NCI-H128 (cell line): ENCODE measurements at regions not wholly inside any gene's neighbourhood (a gene's known extent, or its start where the extent isn't known, plus 50 kb on each side); places are given as distances from the start of the nearest gene placed in this dataset.

Source experiments
- DNase-seq: peaks from one replicate; lab custom pipeline; 2025; ENCODE audit not compliant: unreplicated experiment; lab: John Stamatoyannopoulos, UW

DNA sequence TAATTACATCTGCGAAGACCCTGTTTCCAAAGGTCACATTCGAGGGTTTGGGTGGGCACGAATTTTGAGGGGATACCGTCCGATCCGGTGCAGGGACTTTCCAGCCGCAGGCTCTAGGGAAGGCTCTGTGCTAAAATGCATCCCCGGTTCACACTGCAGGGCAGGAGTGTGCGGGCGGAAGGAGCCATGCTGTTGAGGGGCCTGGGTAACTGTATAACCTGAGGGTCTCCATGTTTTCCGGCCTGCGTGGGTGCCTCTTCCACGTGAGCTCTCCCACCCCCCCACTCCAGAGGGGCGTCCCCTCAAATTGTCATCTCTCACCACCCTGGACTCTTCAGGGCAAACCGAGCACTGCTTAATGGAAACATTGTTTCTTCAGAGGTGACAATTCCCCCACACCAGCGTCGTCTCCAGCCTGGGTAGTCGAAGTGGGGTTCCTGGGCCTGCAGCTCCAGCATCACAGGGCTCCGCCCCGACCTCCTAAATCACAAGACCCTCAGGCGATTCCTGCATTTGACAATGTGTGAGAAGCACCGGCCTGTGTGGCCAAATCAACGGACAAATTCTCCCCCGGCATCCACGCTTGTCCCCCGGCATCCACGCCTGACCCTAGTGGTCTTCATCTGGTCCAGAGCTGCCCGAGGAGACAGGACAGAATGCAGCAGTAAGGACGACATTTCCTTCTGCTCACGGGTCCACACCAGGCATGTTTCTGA, 51.2 kb downstream of the FOXL3 start:
- DNase-seq: no peak

DNA sequence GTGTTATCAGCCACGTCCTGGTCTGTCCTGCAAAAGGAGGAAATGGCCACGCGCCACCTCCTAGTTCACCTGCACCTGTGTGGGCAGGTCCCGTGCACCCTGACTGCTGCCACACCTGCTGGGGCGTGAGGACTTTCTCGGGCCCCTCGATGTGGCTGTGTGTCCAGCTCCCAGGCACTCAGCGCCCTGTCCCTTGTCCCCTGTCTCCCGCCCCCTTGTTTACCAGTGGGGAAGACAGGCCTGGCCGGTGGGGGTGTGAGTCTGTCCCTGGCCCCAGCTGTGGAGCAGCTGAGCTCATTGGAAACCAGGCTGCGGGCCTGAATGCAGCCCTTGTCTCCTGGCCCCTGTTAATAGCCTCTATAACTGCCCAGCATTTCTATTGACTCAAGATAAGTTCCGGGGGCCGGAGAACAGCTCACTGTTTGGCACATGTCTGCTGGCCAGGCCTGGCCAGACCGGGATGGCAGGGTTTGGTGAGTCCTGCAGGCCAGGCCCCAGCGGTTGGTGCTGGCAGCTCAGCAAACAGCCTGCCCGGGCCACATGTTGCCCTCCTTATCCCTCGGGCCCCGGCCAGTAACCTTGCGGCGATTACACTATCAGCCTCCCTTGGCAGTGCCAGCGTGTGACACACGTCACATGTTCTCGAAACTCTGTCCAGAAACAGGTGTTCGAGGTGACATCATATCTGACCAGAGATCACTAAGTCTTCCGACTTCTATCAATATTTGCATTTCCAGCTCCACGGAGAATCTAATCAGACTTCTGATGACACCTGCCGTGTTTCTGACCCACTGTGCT, 52.1 kb downstream of the FOXL3 start:
- no peak for DNase-seq

DNA sequence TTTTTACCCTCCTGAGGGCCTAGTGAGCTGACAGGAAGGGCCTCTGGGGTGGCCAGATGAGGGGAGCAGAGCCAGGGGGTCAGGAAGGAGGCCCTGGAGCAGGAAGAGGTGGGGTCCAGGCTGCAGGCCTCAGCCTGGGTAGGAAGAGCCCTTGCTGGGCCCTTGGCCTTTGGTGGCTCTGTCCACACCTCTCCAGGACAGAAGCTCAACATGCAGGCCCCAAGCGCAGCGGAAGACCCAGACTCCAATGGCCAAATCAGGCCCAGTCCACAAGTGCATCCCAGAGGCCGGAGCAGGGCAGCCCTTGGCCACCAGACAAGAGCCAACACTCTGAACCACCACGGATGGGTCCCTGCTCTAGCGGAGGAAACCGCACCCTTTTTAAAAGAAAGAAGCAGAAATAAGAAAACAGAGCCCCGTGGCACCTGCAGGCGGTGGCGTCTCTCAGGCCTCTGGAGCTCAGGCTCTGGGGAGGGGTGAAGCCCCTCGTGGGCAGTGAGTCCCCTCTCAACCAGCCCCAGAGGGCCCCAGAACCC, 52.8 kb downstream of the FOXL3 start:
- no peak for DNase-seq

DNA sequence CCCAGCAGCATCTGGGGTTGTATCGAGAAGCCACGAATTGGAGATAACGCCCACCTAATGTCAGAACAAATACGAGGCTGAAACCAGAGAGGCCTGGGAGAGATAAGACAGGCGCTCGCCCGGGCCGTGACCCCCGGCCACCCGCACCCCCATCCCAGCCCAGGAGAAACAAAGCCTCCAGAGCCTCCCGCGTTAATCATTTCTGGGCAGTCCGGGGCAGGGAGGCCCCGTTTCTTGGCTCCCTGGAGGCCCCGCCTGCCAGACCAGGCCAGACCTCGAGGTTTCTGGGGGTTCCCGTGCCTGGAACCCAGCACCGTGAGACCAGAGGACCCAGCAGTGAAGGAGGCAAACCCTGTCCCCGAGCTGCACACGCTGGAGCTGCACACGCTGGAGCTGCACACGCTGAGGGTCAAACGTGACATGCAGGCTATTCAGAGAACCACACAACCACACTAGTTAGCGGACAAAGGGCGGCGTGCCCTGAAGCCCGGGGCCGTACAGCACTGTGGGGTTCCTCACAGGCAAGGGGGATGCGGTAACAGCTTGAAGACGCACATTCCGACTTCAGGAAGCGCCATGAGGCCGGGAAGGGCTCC, 53.4 kb downstream of the FOXL3 start:
- no peak for DNase-seq

DNA sequence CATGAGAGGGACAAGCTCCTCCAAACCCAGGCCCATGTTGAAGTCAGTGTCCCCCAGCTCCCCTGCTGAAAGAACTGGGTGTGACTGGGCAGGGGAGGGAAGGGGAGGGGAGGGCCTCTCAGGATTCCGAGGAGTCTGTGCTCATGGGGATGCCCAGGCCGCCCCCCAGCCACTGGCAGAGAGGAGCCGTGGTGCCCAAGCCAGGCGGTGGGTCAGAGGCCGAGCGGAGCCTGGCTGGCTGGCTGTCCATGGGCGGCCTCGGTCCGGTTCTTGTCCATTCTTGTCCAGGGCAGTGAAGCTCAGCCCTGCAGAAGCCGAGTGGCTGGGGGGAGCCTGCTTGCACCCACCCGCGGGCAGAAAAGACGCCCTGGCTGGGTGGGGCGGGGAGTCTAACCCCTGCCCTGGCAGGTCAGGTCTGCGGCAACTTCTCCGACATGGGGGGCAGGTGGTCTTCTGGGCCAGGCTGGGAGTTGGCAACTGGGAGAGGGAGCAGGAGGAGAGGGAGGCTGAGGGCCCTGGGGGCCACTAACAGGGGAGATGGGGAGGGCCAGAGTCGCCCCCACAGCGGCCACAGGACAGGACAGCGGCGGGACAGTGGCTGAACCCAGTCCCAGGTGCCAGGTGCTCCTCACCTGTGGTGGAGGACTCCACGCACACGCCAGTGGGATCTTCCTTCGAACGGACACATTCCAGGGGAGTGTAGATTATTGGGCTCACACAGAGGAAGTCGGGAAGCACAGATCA, 54.1 kb downstream of the FOXL3 start:
- DNase-seq: no peak

DNA sequence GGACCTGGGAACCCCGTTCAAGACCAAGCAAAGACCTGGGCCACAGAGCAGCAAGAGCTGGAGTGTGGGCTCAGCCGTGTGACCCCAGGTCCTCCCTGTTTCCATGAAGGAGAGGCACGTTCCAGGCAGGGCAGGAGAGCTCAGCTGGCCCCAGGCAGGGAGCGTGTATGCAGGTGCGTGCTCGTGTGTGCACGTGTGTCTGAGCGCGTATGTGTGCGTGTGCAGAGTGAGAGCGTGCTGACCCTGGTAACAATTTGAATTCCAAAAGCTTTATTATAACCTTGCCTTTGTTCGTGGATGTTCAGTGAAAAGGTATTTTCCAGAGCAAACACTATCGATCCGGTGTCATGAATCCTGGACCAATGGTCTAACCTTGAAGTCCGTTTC, 54.6 kb downstream of the FOXL3 start:
- no peak for DNase-seq

DNA sequence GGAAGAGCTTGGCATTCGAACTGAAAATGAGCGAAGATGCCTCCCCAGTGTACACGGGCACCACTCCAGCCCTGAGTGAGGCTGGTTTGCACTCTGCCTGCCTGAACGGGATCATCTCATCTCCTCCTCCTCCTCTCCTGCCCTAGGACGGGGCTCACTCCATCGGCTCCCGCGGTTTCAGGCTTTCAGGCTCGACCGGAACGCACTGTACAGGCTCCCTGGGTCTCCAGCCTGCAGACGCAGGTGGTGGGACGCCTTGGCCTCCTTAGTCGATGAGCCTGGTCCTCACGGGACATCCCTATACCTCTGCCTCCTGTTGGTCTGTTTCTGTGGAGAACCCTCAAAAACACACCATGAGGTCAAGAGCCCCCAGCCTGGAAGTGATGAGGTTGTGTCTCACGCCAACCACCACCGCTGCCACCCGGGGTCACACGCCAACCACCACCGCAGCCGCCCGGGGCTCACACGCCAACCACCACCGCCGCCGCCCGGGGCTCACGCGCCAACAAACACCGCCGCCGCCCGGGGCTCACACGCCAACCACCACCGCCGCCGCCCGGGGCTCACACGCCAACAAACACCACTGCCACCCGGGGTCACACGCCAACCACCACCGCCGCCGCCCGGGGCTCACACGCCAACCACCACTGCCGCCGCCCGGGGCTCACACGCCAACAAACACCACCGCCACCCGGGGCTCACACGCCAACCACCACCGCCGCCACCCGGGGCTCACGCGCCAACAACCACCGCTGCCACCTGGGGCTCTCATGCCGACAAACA, 56.3 kb downstream of the FOXL3 start:
- DNase-seq: no peak

DNA sequence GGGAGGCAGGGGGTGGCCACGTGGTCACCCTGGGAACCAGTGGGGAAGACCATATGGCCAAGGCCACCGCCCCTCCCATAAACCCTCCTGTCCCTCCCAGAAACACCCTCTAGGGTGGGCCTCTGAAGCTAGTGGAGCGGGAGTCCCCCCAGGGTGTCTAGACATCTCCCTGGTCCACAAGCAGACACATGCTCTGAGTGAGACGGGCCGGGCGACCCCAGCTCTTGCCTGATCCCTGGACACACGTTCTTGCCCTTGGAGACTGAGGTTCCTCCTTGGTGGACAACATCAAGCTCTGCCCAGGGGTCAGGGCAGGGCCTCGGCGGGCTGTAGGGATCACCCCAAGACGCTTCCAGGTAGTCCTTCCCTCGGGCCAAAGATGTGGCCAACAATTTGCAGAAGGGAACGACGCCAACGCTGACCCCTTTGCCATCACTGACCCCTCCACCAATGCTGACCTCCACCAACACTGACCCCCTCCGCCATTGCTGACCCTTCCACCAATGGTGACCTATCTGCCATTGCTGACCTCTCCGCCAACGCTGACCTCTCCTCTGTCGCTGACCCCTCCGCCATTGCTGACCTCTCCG, 57.1 kb downstream of the FOXL3 start:
- DNase-seq: no peak

DNA sequence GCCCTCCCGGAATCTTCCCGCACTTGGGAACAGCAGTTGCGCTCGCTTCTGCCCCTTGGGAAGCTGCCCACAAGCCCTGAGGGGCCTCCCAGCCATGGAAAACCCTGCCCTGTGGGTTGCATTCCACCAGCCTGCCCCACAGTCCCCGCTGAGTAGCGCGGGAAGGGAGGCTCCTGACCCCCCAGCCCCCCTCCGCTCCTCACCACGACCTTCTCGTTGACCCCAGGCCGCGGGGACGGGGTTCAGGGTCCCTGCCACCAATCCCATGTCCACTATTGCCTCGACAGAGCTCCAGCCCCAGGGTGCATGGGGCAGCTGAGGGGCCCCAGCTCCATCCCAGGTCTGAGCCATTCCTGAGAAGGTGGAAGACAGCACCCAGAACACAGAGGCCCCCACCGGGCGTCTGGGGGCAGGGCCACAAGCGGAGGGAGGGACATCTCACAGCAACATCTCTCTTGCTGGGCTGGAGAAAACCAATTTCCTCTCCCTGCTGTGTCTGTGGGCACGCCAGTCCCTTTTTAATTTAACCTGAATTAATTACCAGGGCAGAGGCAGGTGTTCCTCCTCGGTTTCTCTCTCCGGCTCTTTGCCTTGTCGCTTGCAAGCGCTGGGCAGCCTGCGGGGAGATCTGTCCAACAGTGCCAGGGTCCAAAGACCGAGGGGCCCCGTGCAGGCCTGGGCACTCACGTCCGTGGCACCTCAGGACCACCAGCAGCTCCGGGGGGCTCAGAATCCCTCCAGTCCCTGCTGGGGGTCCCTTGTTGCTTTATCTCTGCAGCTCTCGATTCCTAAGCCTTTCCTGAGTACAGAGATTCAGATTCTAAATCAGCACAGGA, 57.9 kb downstream of the FOXL3 start:
- DNase-seq: no peak

DNA sequence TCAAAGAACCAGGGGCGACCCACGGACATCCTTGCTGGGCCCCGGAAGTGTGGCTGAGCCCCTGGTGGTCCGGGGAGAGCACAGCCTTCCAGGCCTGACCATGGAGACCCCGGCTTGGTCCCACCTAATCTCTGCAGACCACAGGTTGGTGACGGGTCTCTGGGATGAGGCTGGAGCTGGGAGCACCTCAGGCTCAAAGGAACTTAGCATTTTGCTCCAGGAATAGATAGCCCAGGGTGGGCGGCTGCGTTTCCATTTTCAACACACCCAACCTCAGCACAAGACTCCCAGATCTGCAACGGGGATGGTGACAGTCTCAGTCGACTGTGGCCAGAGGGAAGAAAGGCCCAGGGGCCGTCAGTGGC, 58.5 kb downstream of the FOXL3 start:
- DNase-seq: no peak

DNA sequence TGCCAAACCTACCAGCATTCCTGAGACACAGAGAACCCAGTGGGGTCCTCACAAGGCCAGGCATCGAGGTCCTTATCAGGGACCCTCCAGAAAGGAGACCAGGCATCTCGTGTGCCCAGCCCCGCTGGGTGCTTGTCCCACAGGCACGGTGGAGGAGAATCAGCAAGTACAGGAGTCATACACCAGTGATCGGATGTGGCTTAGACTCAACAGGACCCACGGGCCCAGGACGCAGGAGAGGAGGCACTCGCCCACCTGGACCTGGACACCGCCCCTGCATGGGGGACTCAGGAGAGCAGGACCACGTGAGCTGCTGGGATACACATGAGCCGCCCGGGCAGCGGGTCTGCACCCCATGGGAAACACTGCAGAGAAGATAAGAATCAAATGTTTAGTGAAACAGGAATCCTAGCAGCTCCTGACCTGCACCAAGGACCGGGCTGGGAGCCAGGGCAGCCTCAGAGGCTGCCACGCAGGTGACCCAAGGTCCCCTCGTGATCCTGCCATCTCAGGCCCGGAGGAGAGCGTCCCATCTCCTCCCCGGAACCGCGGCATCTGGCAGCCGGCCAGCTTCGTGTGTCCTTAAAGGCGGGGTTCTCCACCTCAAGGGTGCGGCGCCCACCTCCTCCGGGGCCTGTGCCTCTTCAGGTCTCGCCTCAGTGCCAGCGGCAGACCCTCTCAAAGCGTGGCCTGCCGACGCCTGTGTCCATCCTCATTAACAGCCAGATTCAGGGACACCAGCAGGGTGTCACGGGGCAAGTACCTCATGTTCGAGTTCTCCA, 59.2 kb downstream of the FOXL3 start:
- DNase-seq: no peak

DNA sequence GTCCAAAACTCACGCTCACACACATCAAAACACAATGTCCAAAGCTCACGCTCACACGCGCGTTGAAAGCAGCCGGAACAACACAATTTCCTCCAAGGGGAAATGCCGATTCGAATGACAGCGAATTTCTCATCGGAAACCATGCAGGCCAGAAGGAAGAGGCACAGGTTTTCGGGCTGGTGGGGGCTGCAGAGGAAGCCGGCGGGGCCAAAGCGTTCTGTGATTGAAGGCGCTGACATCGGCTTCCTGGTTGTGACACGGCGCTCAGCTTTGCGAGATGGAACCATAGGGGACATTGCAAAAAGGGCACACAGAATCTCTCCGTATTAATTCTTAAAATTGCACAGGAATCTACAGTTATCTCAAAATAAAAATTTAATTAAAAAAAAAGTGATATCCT, 61.3 kb downstream of the FOXL3 start:
- no peak for DNase-seq

DNA sequence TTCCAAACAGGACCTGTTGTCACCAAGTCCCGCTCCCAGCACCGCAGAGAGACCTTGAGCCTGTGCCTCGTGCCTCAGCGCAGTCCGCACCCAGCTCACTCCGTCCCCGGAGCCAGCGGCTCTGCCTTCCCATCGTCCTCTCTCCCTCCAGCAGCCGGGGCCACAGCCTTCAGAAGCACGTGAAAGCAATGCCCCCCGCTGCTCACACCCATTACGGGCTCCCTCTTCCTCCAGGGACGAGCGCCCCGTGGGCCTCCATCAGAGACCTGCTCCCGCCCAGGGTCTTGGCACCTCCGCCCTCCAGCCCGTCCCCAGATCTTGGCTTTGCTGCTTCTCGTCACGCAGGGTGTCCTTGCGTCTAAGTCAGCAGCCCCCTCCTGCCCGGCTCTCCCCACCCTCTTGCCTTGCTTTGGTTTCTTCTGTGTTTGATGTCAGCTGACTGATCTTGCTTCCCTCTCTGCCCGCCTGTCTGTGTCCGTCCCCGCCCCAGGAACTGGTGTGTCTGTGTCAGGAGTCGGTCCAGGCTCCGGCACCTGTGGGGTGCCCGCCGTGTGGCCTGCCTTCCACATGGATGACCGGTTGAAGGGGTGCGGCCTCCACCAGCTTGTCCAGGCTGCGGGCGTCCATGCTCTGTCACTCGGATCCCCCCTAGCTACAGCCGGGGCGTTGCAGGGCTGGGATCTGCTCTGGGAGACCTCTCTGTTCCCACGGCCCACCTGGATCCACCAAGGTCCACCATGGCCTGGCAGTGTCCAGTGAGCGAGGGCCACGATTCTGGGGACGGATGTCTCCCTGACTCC, 61.9 kb downstream of the FOXL3 start:
- DNase-seq: no peak

DNA sequence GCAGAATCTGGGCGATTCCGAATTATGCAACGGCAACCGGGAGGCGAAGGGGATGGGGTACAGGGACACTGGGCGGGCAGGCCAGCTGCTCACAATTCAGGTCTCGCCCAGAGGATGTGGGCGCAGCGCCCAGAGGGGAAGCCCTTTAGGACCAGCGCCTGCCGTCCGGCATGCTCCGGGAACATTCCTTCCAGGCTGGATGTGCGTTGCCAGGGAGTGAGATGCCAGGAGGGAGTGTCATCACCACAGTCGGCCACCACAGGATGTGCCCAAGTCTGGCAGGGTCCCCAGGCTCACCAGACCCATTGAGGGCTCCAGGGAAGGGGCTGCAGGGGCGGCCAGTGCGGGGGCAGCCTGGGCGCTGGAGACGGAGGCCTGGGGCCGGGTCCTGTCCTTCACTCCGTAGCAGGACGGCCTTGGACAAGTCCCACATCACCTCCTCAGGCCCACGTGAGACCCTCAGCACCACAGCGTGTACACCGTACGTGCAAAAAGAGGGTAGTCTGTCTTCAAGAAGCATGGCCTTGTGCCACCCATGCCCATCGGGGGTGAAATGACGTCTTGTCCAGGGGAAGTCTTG, 63.9 kb downstream of the FOXL3 start:
- DNase-seq: no peak

DNA sequence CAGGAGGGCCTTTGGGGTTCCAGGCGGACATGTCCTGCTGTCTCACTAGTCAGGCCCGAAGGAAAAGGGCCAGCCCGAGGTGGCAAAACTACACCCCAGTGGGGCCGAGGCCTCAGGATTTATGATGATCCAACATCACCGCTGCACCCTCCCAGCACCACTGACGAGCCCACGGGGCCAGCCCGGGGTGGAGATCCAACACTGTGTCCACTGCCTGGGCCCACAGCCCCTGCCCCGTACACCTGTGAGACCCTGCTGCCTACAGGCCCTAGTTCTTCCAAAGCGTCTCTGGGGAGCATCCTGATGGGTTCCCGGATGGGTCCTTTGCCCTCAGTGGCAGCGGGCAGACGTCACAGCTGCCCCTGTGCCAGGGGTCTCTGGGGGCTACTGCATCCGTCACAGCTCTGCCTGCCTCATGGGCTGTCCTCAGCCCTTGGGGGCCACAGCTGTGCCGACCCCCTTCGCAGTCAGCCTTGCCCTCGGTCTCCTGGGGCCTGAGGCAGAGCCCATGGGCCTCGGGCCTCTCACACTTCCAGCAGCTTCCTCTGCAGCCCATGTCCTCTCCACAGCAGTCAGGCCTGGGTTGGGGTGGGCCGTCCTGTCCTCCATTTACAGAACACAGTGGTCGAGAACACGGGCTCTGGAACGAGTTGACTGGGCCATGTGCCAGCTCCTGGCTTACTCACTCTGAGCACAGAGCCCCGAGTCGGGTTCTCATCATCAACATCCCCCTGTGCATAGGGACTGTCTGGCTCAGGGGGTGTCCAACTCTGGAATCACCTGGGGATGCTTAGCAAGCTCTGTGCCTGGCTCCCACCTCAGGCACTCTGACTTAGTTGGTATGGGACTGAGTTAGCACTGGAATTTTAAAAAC, 64.9 kb downstream of the FOXL3 start:
- DNase-seq: no peak

DNA sequence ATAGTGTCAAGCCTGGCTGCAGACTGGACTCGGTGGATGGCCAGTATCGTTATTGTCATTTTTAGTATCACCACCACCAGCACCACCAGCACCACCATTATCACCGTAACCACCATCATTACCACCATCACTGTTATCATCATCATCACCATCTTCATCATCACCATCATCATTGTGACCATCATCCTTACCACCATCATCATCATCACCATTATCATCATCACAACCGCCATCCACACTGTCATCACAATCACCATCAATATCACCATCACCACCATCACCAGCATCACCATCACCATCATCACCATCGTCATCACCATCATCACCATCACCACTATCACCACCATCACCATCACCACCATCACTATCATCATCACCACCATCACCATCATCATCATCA, 65.6 kb downstream of the FOXL3 start:
- no peak for DNase-seq
